ENCODE measurements at regions not wholly inside any gene's neighbourhood (a gene's known extent, or its start where the extent isn't known, plus 50 kb on each side); places are given as distances from the start of the nearest gene placed in this dataset.

DNA sequence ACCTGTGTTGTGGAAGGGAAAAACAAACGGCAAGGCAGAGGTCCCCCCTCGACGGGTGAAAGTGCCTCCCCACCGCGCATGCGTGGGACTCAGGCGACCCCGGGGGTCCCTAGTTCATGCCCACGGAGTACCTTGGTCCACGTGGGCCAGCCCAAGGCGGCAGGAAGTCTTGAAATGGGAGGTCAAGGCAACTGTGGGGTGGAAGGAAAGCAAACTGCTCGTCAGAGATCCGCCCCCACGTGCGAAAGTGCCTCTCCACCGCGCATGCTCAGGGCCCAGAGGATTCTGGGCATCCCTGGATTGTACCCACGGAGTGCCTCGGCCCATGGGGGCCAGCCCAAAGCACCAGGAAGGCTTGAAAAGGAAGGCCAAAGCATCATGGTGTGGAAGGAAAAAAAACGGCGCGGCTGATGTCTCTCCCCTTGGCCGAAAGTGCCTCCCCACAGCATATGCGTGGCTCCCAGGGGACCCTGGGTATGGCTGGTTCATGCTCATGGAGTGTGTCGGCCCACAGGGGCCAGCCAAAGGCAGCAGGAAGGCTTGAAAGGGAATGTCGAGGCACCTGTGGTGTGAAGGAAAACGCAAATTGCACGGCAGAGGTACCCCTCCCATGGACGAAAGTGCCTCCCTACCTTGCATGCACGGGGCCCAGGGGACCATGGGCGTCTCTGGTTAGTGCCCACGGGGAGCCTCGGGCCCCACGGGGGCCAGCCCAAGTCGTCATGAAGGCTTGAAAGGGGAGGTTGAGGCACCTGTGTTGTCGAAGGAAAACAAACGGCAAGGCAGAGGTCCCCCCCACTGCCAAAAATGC is 369.7 kb downstream of the ALG10 start:
- Histone ChIP-seq H3K36me3 (ENCODE audit: control insufficient read depth in 2 of 2, insufficient read depth in 2 of 2, low read length in 2 of 2) (no peaks in the 10 kb centered on the region), H3K4me3 (ENCODE audit: low read length in 2 of 2) (no peak overlapping the region), H3K9me3 (ENCODE audit: control insufficient read depth in 2 of 2, low read length in 2 of 2) (peaks cover 0 to 64% of the 10 kb centered on the region in 2 donors), H3K27me3 (ENCODE audit: control insufficient read depth in 1 of 2, insufficient read depth in 2 of 2, low read length in 2 of 2) (peaks cover 0 to 4% of the 10 kb centered on the region in 2 donors), H3K27ac (ENCODE audit: low read length) (no peak overlapping the region), H3K4me1 (ENCODE audit: control insufficient read depth, insufficient read depth, low read length) (no peaks in the 10 kb centered on the region), H3K9ac (ENCODE audit: low read length in 2 of 2) (no peak overlapping the region)

DNA sequence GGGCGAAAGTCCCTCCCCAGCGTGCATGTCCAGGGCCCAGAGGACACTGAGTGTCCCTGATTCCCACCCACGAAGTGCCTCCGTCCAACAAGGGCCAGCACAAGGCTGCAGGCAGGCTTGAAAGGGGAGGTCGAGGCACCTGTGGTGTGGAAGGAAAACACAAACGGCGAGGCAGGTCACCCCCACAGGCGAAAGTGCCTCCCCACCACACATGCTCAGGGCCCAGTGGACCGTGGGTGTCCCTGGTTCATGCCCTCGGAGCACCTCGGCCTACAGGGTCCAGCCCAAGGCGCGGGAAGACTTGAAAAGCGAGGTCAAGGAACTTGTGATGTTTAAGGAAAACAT is 370.4 kb downstream of the ALG10 start:
- Histone ChIP-seq H3K4me1 (ENCODE audit: control insufficient read depth, insufficient read depth, low read length) (no peaks in the 10 kb centered on the region), H3K27me3 (ENCODE audit: control insufficient read depth in 1 of 2, insufficient read depth in 2 of 2, low read length in 2 of 2) (peaks cover 0 to 4% of the 10 kb centered on the region in 2 donors), H3K9me3 (ENCODE audit: control insufficient read depth in 2 of 2, low read length in 2 of 2) (peaks cover 0 to 58% of the 10 kb centered on the region in 2 donors), H3K9ac (ENCODE audit: low read length in 2 of 2) (no peak overlapping the region), H3K36me3 (ENCODE audit: control insufficient read depth in 2 of 2, insufficient read depth in 2 of 2, low read length in 2 of 2) (no peaks in the 10 kb centered on the region), H3K27ac (ENCODE audit: low read length) (no peak overlapping the region), H3K4me3 (ENCODE audit: low read length in 2 of 2) (no peak overlapping the region)

DNA sequence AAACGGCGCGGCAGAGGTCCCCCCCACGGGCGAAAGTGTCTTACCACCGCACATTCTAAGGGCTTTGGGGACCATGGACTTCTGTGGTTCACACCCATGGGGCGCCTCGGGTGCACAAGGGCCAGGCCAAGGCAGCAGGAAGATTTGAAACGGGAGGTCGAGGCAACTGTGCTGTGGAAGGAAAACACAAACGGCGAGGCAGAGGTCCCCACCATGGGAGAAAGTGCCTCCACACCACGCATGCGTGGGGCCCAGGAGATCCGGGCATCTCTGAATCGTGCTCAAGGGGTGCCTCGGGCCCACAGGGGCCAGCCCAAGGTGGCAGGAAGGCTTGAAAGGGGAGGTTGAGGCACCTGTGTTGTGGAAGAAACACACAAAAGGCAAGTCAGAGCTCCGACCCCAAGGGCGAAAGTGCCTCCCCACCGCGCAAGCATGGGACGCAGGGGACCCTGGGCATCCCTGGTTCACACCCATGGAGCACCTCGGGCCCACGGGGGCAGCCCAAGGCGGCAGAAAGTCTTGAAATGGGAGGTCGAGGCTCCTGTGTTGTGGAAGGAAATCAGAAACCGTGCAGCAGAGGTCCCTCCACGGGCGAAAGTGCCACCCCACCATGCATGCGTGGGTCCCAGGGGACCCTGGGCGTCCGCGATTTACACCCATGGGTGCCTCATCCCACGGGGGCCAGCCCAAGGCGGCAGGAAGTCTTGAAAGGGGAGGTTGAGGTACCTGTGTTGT is 371.0 kb downstream of the ALG10 start:
- no peak overlapping the region for H3K9ac ChIP-seq (ENCODE audit: low read length in 2 of 2)
- H3K27ac ChIP-seq (ENCODE audit: low read length), result no peak overlapping the region
- H3K9me3 ChIP-seq (ENCODE audit: control insufficient read depth in 2 of 2, low read length in 2 of 2), result peaks cover 0 to 61% of the 10 kb centered on the region in 2 donors
- peaks cover 0 to 4% of the 10 kb centered on the region in 2 donors for H3K27me3 ChIP-seq (ENCODE audit: control insufficient read depth in 1 of 2, insufficient read depth in 2 of 2, low read length in 2 of 2)
- no peaks in the 10 kb centered on the region for H3K36me3 ChIP-seq (ENCODE audit: control insufficient read depth in 2 of 2, insufficient read depth in 2 of 2, low read length in 2 of 2)
- no peak overlapping the region for H3K4me3 ChIP-seq (ENCODE audit: low read length in 2 of 2)
- no peaks in the 10 kb centered on the region for H3K4me1 ChIP-seq (ENCODE audit: control insufficient read depth, insufficient read depth, low read length)

DNA sequence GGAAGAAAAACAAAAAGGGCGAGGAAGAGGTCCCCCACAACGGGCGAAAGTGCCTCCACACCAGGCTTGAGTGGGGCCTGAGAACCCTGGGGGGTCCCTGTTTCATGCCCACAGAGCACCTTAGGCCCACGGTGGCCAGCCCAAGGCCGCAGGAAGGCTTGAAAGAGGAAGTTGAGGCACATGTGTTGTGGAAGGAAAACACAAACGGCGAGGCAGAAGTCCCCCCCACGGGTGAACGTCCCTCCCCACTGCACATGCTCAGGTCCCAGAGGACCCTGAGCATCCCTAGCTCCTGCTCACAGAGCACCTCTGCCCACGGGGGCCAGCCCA is 371.5 kb downstream of the ALG10 start:
- Histone ChIP-seq H3K27me3 (ENCODE audit: control insufficient read depth in 1 of 2, insufficient read depth in 2 of 2, low read length in 2 of 2) (peaks cover 0 to 4% of the 10 kb centered on the region in 2 donors), H3K36me3 (ENCODE audit: control insufficient read depth in 2 of 2, insufficient read depth in 2 of 2, low read length in 2 of 2) (no peaks in the 10 kb centered on the region), H3K9me3 (ENCODE audit: control insufficient read depth in 2 of 2, low read length in 2 of 2) (peaks cover 0 to 63% of the 10 kb centered on the region in 2 donors), H3K27ac (ENCODE audit: low read length) (no peak overlapping the region), H3K4me1 (ENCODE audit: control insufficient read depth, insufficient read depth, low read length) (no peaks in the 10 kb centered on the region), H3K4me3 (ENCODE audit: low read length in 2 of 2) (no peak overlapping the region), H3K9ac (ENCODE audit: low read length in 2 of 2) (no peak overlapping the region)

DNA sequence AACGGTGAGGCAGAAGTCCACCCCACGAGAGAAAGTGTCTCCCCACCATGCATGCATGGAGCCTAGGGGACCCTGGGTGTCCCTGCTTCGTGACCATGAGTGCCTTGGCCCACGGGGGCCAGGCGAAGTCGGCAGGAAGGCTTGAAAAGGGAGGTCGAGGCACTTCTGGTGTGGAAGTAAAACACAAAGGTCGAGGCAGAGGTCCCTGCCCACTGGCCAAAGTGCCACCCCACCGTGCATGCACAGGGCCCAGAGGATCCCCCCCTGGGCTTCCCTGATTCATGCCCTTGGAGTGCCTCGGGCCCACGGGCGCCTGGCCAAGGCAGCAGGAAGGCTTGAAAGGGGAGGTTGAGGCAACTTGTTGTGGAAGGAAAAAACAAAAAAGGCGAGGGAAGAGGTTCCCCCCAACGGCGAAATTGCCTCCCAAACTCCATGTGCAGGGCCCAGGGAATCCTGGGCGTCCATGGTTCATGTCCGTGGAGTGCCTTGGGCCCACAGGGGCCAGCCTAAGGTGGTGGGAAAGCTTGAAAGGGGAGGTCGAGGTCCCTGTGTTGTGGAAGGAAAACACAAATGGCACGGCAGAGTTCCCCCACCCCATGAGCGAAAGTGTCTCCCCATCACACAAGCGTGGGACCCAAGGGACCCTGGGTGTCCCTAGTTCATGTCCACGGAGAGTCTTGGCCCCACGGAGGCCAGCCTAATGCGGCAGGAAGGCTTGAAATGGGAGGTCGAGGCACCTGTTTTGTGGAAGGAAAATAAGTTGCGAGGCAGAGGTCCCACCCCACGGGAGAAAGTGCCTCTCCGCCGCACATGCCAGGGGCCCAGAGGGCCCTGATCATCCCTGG is 372.1 kb downstream of the ALG10 start:
- Histone ChIP-seq H3K36me3 (ENCODE audit: control insufficient read depth in 2 of 2, insufficient read depth in 2 of 2, low read length in 2 of 2) (no peaks in the 10 kb centered on the region), H3K4me3 (ENCODE audit: low read length in 2 of 2) (no peak overlapping the region), H3K9ac (ENCODE audit: low read length in 2 of 2) (no peak overlapping the region), H3K4me1 (ENCODE audit: control insufficient read depth, insufficient read depth, low read length) (no peaks in the 10 kb centered on the region), H3K27ac (ENCODE audit: low read length) (no peak overlapping the region), H3K27me3 (ENCODE audit: control insufficient read depth in 1 of 2, insufficient read depth in 2 of 2, low read length in 2 of 2) (peaks cover 0 to 4% of the 10 kb centered on the region in 2 donors), H3K9me3 (ENCODE audit: control insufficient read depth in 2 of 2, low read length in 2 of 2) (peaks cover 0 to 69% of the 10 kb centered on the region in 2 donors)

DNA sequence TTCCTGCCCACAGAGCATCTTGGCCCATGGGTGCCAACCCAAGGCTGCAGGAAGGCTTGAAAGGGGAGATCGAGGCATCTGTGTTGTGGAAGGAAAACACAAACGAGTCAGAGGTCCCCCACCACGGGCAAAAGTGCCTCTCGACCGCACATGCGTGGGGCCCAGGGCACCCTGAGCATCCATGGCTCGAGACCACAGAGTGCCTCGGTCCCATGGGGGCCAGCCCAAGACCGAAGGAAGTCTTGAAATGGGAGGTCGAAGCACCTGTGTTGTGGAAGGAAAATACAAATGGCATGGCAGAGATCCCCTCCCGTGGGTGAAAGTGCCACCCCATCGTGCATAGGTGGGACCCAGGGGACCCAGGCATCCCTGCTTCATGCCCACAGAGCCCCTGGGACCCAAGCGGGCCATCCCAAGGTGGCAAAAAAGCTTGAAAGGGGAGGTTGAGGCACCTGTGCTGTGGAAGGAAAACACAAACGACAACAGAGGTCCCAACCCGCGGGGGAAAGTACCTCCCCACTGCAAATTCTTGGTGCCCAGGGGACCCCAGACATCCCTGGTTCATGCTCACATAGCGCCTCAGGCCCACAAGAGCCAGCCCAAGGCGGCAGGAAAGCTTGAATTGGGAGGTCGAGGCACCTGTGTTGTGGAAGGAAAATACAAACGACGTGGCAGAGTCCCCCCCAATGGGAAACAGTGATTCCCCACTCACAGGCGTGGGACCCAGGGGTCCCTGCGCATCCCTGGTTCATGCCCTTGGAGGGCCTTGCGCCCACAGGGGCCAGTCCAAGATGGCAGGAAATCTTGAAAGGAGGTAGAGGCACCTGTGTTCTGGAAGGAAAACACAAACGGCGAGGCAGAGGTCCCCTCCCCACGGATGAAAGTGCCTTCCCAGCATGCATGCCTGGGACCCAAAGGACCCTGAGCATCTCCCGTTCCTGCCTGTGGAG is 373.0 kb downstream of the ALG10 start:
- Histone ChIP-seq H3K9me3 (ENCODE audit: control insufficient read depth in 2 of 2, low read length in 2 of 2) (peaks cover 0 to 70% of the 10 kb centered on the region in 2 donors), H3K27me3 (ENCODE audit: control insufficient read depth in 1 of 2, insufficient read depth in 2 of 2, low read length in 2 of 2) (peaks cover 0 to 4% of the 10 kb centered on the region in 2 donors), H3K36me3 (ENCODE audit: control insufficient read depth in 2 of 2, insufficient read depth in 2 of 2, low read length in 2 of 2) (no peaks in the 10 kb centered on the region)

DNA sequence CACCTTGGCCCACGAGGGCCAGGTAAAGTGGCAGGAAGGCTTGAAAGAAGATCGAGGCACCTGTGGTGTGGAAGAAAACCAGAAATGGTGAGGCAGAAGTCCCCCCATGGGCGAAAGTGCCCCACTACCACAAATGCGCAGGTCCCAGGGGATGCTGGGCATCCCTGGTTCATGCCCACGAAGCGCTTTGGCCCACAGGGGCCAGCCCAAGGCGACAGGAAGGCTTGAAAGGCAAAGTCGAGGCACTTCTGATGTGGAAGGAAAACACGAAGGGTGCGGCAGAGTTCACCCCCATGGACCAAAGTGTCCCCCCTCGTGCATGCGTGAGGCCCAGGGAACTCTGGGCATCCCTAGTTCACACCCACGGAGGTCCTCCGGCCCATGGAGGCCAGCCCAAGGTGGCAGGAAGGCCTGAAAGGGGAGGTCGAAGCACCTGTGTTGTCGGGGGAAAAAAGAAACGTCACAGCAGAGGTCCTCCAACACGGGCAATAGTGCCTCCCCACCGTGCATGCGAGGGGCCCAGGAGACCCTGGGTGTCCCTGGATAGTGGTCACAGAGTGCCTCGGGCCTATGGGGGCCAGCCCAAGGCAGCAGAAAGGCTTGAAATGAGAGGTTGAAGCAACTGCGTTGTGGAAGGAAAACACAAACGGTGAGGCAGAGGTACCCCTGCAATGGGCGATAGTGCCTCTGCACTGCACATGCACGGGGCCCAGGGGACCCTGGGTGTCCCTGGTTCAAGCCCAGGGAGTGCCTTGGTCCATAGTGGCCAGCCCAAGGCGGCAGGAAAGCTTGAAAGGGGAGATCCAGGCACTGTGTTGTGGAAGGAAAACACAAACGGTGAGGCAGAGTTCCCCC is 373.9 kb downstream of the ALG10 start:
- Histone ChIP-seq H3K4me3 (ENCODE audit: low read length in 2 of 2) (no peak overlapping the region), H3K27ac (ENCODE audit: low read length) (no peak overlapping the region), H3K4me1 (ENCODE audit: control insufficient read depth, insufficient read depth, low read length) (no peaks in the 10 kb centered on the region), H3K9me3 (ENCODE audit: control insufficient read depth in 2 of 2, low read length in 2 of 2) (peaks cover 0 to 68% of the 10 kb centered on the region in 2 donors), H3K9ac (ENCODE audit: low read length in 2 of 2) (no peak overlapping the region), H3K27me3 (ENCODE audit: control insufficient read depth in 1 of 2, insufficient read depth in 2 of 2, low read length in 2 of 2) (peaks cover 0 to 3% of the 10 kb centered on the region in 2 donors), H3K36me3 (ENCODE audit: control insufficient read depth in 2 of 2, insufficient read depth in 2 of 2, low read length in 2 of 2) (no peaks in the 10 kb centered on the region)

More for the DNA sequence above, 373.0 kb downstream of the ALG10 start:
- Histone ChIP-seq H3K27ac (ENCODE audit: low read length) (no peak overlapping the region), H3K4me3 (ENCODE audit: low read length in 2 of 2) (no peak overlapping the region), H3K9ac (ENCODE audit: low read length in 2 of 2) (no peak overlapping the region), H3K4me1 (ENCODE audit: control insufficient read depth, insufficient read depth, low read length) (no peaks in the 10 kb centered on the region)

DNA sequence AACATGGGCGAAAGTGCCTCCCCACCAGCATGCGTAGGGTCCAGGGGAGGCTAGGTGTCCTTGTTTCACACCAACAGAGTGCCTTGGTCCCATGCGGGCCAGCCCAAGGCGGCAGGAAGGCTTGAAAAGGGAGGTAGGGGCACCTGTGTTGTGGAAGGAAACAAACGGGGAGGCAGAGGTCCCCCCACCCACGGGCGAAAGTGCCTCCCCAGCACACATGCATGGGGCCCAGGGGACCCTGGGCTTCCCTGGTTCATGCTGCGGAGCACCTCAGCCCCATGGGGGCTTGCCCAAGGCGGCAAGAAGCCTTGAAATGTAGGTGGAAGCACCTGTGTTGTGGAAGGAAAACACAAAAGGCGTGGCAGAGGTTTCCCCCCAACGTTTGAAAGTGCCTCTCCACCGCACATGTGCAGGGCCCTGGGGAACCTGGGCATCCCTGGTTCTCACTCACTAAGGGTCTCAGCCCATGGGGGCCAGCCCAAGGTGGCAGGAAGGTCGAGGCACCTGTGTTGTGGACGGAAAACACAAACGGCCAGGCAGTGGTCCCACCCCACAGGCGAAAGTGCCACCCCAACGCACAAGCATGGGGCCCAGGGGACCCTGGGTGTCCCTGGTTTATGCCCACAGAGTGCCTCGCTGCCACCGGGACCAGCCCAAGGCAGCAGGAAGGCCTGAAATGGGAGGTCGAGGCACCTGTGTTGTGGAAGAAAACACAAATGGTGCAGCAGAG is 374.7 kb downstream of the ALG10 start:
- no peak overlapping the region for H3K27ac ChIP-seq (ENCODE audit: low read length)
- H3K27me3 ChIP-seq (ENCODE audit: control insufficient read depth in 1 of 2, insufficient read depth in 2 of 2, low read length in 2 of 2), result peaks cover 0 to 3% of the 10 kb centered on the region in 2 donors
- H3K4me3 ChIP-seq (ENCODE audit: low read length in 2 of 2), result no peak overlapping the region
- no peaks in the 10 kb centered on the region for H3K36me3 ChIP-seq (ENCODE audit: control insufficient read depth in 2 of 2, insufficient read depth in 2 of 2, low read length in 2 of 2)
- H3K9me3 ChIP-seq (ENCODE audit: control insufficient read depth in 2 of 2, low read length in 2 of 2), result peaks cover 0 to 63% of the 10 kb centered on the region in 2 donors
- no peak overlapping the region for H3K9ac ChIP-seq (ENCODE audit: low read length in 2 of 2)
- no peaks in the 10 kb centered on the region for H3K4me1 ChIP-seq (ENCODE audit: control insufficient read depth, insufficient read depth, low read length)
